GM18499 (cell line): ENCODE measurements at regions not wholly inside any gene's neighbourhood (a gene's known extent, or its start where the extent isn't known, plus 50 kb on each side); places are given as distances from the start of the nearest gene placed in this dataset.

Experiments used
- ATAC-seq: cut with Tn5 transposase; IDR thresholded peaks from one replicate; pipeline ENCODE4 v1.9.1; 2021; ENCODE audit warnings: moderate number of reproducible peaks; ENCODE audit not compliant: insufficient read depth, unreplicated experiment

- no peak for ATAC-seq
Observed at GRCh38 chr18:67634631-67635338, 118.3 kb upstream of the DSEL start.

DNA sequence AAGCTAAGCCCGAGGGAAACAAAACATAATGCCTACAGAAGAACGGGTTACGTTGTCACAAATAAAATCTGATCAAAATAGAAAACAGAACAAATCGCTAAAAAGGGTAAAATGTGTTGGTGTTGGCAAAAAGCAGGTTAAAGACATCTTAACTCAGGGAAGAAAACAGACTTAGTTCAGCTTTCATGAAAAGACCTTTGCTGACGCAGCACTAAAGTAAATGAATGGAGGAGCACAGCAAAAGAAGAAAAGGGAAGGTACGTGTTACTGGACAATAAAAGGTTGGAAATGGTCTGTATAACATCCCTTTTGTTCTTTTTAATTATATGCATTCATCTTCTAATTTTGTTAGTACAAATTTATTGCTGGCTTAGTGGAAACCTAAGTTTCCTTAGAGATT is 117.4 kb upstream of the DSEL start:
- no peak for ATAC-seq

GRCh38 chr18:67621906-67622305 is 105.4 kb upstream of the DSEL start:
- no peak for ATAC-seq

GRCh38 chr18:67621049-67621713 is 104.7 kb upstream of the DSEL start:
- no peak for ATAC-seq

GRCh38 chr18:67618061-67618460 is 101.5 kb upstream of the DSEL start:
- no peak for ATAC-seq

- no peak for ATAC-seq
Observed at GRCh38 chr18:67615876-67616275, 99.4 kb upstream of the DSEL start.

- ATAC-seq: no peak
Observed at GRCh38 chr18:67613731-67614130, 97.2 kb upstream of the DSEL start.

- ATAC-seq: no peak
Observed at GRCh38 chr18:67612281-67612680, 95.8 kb upstream of the DSEL start.

DNA sequence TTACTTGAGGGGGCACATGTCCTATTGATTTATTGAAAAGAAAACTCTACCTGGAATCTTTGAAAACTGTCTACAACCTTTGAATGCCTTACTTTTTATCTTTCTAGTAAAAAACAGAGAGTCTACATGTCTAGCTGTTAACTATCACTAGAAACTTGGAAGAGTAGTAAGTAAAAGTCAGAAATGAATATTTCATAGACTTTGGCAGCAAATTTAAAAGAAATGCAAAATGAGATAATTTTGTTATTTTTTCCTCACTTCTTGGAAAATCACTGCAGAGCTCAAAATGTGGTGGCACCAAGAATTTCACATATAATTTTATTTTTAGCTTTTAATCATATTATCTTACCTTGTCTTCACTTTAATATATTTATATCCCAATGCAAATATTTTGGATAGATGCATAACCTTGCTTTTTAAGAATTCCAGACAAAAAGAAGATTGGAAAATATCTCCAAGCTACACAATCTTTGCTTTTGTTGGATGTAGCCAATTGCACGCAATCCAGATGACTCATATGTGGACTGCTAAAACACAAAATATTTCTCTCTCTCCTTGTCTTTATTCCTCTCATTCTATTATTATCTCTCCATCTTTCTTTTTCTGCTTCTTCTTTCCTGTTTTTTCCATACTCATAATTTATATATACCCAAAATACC is 92.2 kb upstream of the DSEL start:
- no peak for ATAC-seq

- no peak for ATAC-seq
Observed at GRCh38 chr18:67608191-67608590, 91.7 kb upstream of the DSEL start.

- no peak for ATAC-seq
Observed at GRCh38 chr18:67600181-67601180, 84.0 kb upstream of the DSEL start.

- ATAC-seq: no peak
Observed at GRCh38 chr18:67599277-67599676, 82.8 kb upstream of the DSEL start.

GRCh38 chr18:67597759-67598158 is 81.2 kb upstream of the DSEL start:
- no peak for ATAC-seq

DNA sequence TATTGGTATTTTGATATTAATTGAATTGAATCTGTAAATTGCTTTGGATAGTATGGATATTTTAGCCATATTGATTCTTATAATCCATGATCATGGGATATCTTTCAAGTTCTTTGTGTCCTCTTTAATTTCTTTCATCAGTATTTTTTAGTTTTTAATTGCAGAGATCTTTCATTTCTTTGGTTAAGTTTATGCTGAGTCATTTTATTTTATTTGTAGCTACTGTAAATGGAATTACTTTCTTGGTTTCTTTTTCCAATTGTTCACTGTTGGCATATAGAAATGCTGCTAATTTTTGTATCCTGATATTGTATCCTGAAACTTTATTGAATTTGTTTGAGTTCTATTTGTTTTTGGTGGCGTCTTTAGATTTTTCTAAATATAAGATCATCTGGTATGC is 79.5 kb upstream of the DSEL start:
- ATAC-seq: no peak

DNA sequence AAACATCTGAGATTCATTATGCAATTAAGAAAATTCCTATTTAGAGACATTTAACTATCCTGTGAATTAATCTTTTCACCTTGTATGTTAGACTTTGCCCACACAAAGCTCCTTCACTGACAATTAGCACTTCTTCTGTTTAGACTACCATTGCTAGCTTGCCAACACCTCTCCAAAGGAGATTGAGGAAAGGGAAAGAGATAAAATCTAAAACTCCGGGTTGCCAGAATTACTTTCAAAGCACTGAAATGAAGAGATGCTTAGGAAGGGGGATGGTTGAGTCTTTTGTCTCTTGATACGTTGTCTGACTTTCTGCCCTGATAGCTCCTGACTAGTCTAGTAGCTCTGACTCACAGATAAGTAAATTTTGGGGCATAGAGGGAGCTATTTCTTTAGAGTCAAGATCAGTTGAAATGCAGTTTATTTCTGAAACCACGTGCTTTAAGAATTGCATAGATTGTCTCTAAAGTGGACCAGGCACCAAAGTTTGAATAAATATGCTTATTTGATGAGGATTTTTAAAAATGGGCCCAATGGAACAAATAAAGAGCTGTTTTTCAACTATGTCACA is 74.1 kb upstream of the DSEL start:
- no peak for ATAC-seq

DNA sequence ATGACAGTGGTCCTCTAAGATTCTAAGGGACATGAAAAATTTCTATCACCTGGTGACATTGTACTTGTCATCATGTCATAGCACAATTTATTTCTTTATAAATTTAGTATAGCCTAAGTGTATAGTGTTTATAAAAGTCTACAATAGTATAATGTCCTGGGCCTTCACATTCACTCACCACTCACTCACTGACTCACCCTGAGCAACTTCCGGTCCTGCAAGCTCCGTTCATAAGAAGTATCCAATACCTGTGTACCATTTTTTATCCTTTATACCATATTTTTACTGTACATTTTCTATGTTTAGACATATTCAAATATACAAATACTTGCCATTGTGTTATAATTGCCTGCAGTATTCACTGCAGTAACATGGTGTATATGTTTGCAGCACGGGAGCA is 72.8 kb upstream of the DSEL start:
- ATAC-seq: no peak

DNA sequence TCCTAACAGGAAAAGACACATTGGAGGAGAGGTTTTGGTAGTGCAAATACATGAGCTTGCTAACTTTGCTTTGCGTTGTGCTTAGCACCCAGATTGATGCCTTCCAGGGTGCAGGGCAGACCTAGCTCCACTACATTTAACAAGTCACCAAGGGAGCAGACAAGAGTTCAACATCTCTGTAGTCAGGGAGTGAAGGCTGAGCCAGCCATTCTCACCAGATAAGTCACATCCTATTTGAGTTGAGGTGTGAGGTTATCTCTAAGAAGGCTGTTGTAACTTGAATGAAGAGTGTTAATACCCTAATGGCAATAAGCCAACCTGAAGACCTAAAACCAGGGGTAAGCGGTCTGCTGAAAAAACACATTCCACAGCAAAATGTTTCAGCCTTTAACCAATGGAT is 69.6 kb upstream of the DSEL start:
- ATAC-seq: no peak

GRCh38 chr18:67583621-67584020 is 67.1 kb upstream of the DSEL start:
- ATAC-seq: no peak

GRCh38 chr18:67582488-67582887 is 66.0 kb upstream of the DSEL start:
- ATAC-seq: no peak

DNA sequence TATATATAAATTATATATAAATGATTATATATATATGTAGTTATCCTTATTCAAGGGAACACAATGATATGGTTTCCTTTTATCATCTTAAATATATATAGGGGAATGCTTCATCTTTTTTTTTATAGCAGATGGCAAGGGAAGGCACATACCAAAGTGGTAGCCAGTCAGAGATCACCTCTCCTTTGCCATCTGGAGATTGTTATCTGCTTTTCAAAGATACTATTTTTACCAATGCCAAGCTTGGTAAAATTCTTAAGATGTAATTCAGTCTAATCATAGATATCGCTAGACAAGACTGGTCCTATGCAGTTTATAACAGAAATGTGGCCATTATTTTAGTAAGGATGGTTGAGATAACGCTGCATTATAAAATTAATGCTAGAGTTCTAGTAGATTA is 64.7 kb upstream of the DSEL start:
- no peak for ATAC-seq
